IMR-90 (cell line): ENCODE measurements at regions not wholly inside any gene's neighbourhood (a gene's known extent, or its start where the extent isn't known, plus 50 kb on each side); places are given as distances from the start of the nearest gene placed in this dataset.

Experiments
- ATAC-seq: fragments of 200-7000 bp; cut with Tn5 transposase; 2 replicates; pipeline ENCODE4 v1.9.1; 2020; ENCODE audit warnings: low read depth, mild to moderate bottlenecking, moderate library complexity
- BruUV-seq: library from RNA; stranded (reverse); fragments of 400-500 nt; replicated peaks from 2 replicates; lab custom pipeline; 2021; lab: Mats Ljungman, UMichigan
- CTCF ChIA-PET: fragments of 300-600 bp; formaldehyde crosslinking; extraction: SDS; loops from one replicate; lab custom pipeline; 2021; ENCODE audit warnings: antibody characterized with exemption; lab: Yijun Ruan, JAX
- POLR2A ChIA-PET: fragments of 300-600 bp; sonication (Branson Sonifier 250); formaldehyde crosslinking; loops from one replicate; lab custom pipeline; 2022; ENCODE audit warnings: antibody characterized with exemption; ENCODE audit not compliant: unreplicated experiment; lab: Charles Lee
- DNase-seq: peaks from one replicate; pipeline ENCODE4 v3.0.0; 2013
- H2AFZ ChIP-seq: replicated peaks from 2 replicates; pipeline ENCODE3; 2013; ENCODE audit warnings: low read length, mild to moderate bottlenecking; ENCODE audit not compliant: poor library complexity
- H2AK5ac ChIP-seq: 2 replicates; pipeline ENCODE4 v1.6.1; 2013; ENCODE audit warnings: low read depth, low read length, inconsistent platforms
- H2AK9ac ChIP-seq: replicated peaks from 2 replicates; pipeline ENCODE3; 2013; ENCODE audit warnings: mild to moderate bottlenecking, low read depth, low read length, moderate library complexity; ENCODE audit not compliant: poor library complexity
- H2BK120ac ChIP-seq: 2 replicates; pipeline ENCODE4 v1.6.1; 2013; ENCODE audit warnings: low read depth, low read length, inconsistent platforms
- H2BK15ac ChIP-seq: 3 replicates; pipeline ENCODE4 v1.6.1; 2013; ENCODE audit warnings: low read depth, low read length, inconsistent platforms
- H2BK20ac ChIP-seq: 2 replicates; pipeline ENCODE4 v1.6.1; 2013; ENCODE audit warnings: low read depth, mild to moderate bottlenecking, inconsistent platforms, low read length, moderate library complexity
- H2BK5ac ChIP-seq: 2 replicates; pipeline ENCODE4 v1.6.1; 2013; ENCODE audit warnings: mild to moderate bottlenecking, low read depth, low read length, inconsistent platforms; ENCODE audit not compliant: poor library complexity, severe bottlenecking
- H3K14ac ChIP-seq: replicated peaks from 2 replicates; pipeline ENCODE4 v1.6.1; 2013; ENCODE audit warnings: low read depth, low read length, inconsistent platforms
- H3K18ac ChIP-seq: 2 replicates; pipeline ENCODE4 v1.6.1; 2013; ENCODE audit warnings: low read depth, low read length, control low read depth
- H3K23ac ChIP-seq: 2 replicates; pipeline ENCODE4 v1.6.1; 2013; ENCODE audit warnings: low read depth, low read length, inconsistent platforms
- H3K27ac ChIP-seq: 2 replicates; pipeline ENCODE4 v1.5.1; 2013; ENCODE audit warnings: mild to moderate bottlenecking, control low read depth, low read length; ENCODE audit not compliant: insufficient read depth
- H3K27me3 ChIP-seq: 2 replicates; pipeline ENCODE4 v1.6.1; 2013; ENCODE audit warnings: low read length; ENCODE audit not compliant: control insufficient read depth, insufficient read depth
- H3K36me3 ChIP-seq: 2 replicates; pipeline ENCODE4 v1.6.1; 2013; ENCODE audit warnings: low read length, mixed read lengths; ENCODE audit not compliant: control insufficient read depth, insufficient read depth
- H3K4ac ChIP-seq: 2 replicates; pipeline ENCODE4 v1.6.1; 2013; ENCODE audit warnings: low read depth, low read length, inconsistent platforms
- H3K4me1 ChIP-seq: 2 replicates; pipeline ENCODE4 v1.6.1; 2013; ENCODE audit warnings: low read length, mixed read lengths; ENCODE audit not compliant: control insufficient read depth, insufficient read depth
- H3K4me2 ChIP-seq: 2 replicates; pipeline ENCODE4 v1.6.1; 2013; ENCODE audit warnings: low read depth, mild to moderate bottlenecking, control low read depth, low read length, moderate library complexity
- H3K4me3 ChIP-seq: 2 replicates; pipeline ENCODE4 v1.5.1; 2013; ENCODE audit warnings: low read depth, mild to moderate bottlenecking, control low read depth, low read length, moderate library complexity; ENCODE audit not compliant: insufficient read depth
- H3K56ac ChIP-seq: 2 replicates; pipeline ENCODE4 v1.6.1; 2013; ENCODE audit warnings: low read length, inconsistent platforms; ENCODE audit not compliant: insufficient read depth; ENCODE audit errors: extremely low read depth
- H3K79me1 ChIP-seq, 2 experiments: 2 replicates each; pipeline ENCODE4 v1.6.1; 2013; ENCODE audit warnings: low read length in 2 of 2, inconsistent platforms in 1 of 2, low read depth in 1 of 2
- H3K9ac ChIP-seq: 2 replicates; pipeline ENCODE4 v1.6.1; 2013; ENCODE audit warnings: low read depth, low read length, control low read depth
- H3K9me1 ChIP-seq: 2 replicates; pipeline ENCODE4 v1.6.1; 2013; ENCODE audit warnings: low read length, inconsistent platforms; ENCODE audit not compliant: insufficient read depth
- H3K9me3 ChIP-seq: 2 replicates; pipeline ENCODE4 v1.6.1; 2013; ENCODE audit warnings: low read length; ENCODE audit not compliant: control insufficient read depth, insufficient read depth
- H4K20me1 ChIP-seq: 2 replicates; pipeline ENCODE4 v1.6.1; 2013; ENCODE audit warnings: low read length, inconsistent platforms; ENCODE audit not compliant: insufficient read depth
- H4K5ac ChIP-seq: 2 replicates; pipeline ENCODE4 v1.6.1; 2013; ENCODE audit warnings: mild to moderate bottlenecking, low read depth, low read length, control low read depth
- H4K8ac ChIP-seq, 2 experiments: 2 replicates each; pipeline ENCODE4 v1.6.1; 2013; ENCODE audit warnings: low read depth in 2 of 2, low read length in 2 of 2, control low read depth in 1 of 2, inconsistent platforms in 1 of 2
- H4K91ac ChIP-seq: 2 replicates; pipeline ENCODE4 v1.6.1; 2013; ENCODE audit warnings: low read depth, low read length, inconsistent platforms; ENCODE audit not compliant: insufficient read depth
- CEBPB ChIP-seq: IDR thresholded peaks from 2 replicates; pipeline ENCODE4 v1.6.1; 2012; ENCODE audit warnings: low read depth, low read length, improper control_type of control experiment
- FOS ChIP-seq: fragments of 150-350 bp; IDR thresholded peaks from 2 replicates; pipeline ENCODE4 v1.6.1; 2016; ENCODE audit warnings: low read depth, low read length
- MAZ ChIP-seq: IDR thresholded peaks from 2 replicates; pipeline ENCODE4 v1.6.1; 2012; ENCODE audit warnings: low read depth, mild to moderate bottlenecking, low read length, improper control_type of control experiment, moderate library complexity, borderline replicate concordance
- RCOR1 ChIP-seq: IDR thresholded peaks from 2 replicates; pipeline ENCODE4 v1.6.1; 2012; ENCODE audit warnings: mild to moderate bottlenecking, low read length, improper control_type of control experiment; ENCODE audit not compliant: insufficient replicate concordance
- WGBS, 2 experiments: methylation state at CpG; one replicate each; pipeline versions ENCODE4 v1.1.5 to v1.1.7; 2013; ENCODE audit warnings: missing lambda C conversion rate in 2 of 2; ENCODE audit not compliant: insufficient read length in 1 of 2; ENCODE audit errors: extremely low coverage in 2 of 2; 5-methylcytosine and 5-hydroxymethylcytosine counted together
- dilution Hi-C: fragments of 300-500 bp; cut with HindIII; formaldehyde crosslinking; loops from one replicate; pipeline ENCODE4 v1.14.3; 2018; ENCODE audit warnings: low sequenced_read_pairs; ENCODE audit not compliant: unreplicated experiment
- in situ Hi-C: fragments of 300-500 bp; cut with MboI; formaldehyde crosslinking; loops from 3 replicates; pipeline ENCODE4 v1.14.3; 2019; ENCODE audit warnings: low sequenced_read_pairs, inconsistent platforms, mixed read lengths
- intact Hi-C: fragments of 100-400 bp; cut with micrococcal nuclease; formaldehyde crosslinking; loops from 2 replicates; pipeline ENCODE4 v1.10.0; 2022

DNA sequence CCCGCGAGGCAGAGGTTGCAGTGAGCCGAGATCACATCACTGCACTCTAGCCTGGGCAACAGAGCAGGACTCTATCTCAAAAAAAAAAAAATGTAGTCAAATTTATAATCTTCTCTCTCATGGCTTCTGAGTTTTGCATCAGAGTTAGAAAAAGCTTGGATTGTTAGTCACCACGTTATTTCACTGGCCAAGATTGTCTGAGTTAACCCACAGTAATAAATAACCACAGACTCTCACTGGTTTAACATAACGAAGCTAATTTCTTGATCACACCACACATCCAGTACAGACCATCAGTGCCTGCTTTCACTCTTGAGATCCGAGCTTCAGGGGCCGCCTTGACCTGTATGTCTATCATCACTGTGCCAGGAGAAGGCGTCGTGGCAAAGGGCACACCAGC, 116.8 kb upstream of the JCAD start:
- Histone ChIP-seq H3K4me2 (peak overlapping the region; percentile 70), H2BK5ac (peak overlapping the region; percentile 74), H2AFZ (peak overlapping the region; percentile 46), H4K8ac (peak overlapping the region in 1 of 2 experiments; percentile 62; a peak in 2 of 4 replicates), H3K4ac (peak overlapping the region; percentile 81), H3K4me3 (no peak overlapping the region), H3K9me1 (peaks cover 13% of the 10 kb centered on the region), H2BK20ac (peak overlapping the region; percentile 78), H2BK120ac (peak overlapping the region; percentile 80), H3K56ac (no peak overlapping the region), H4K91ac (peak overlapping the region; percentile 72), H3K9me3 (no peaks in the 10 kb centered on the region), H2AK9ac (no peak overlapping the region), H3K18ac (peak overlapping the region; percentile 88), H3K9ac (no peak overlapping the region), H3K4me1 (peaks cover 18% of the 10 kb centered on the region), H4K5ac (peak overlapping the region; percentile 63), H3K27me3 (no peaks in the 10 kb centered on the region), H3K79me1 (peaks cover 0 to 3% of the 10 kb centered on the region in 2 experiments; a peak in 1 of 4 replicates), H3K36me3 (no peaks in the 10 kb centered on the region), H4K20me1 (peaks cover 5% of the 10 kb centered on the region; the same call in 1 of the 2 replicates), H2AK5ac (peak overlapping the region; percentile 93), H3K14ac (peak overlapping the region; percentile 49; the same call in 1 of the 2 replicates), H2BK15ac (peak overlapping the region; percentile 85; the same call in 1 of the 3 replicates), H3K23ac (peak overlapping the region; percentile 55; the same call in 1 of the 2 replicates), H3K27ac (peak overlapping the region; percentile 77; the same call in 1 of the 2 replicates)
- CTCF ChIA-PET: interaction anchor here (0.6 kb wide), 1 partner anchor 10 kb away, joined by 9 read pairs; no protein-coding TSS in a partner anchor
- 0% methylated on average over 1 of the region's 9 CpGs; no CpG with 5 or more reads in 1 of the 2 experiments for WGBS, 2 experiments
- DNase-seq (peak; percentile 83), ATAC-seq (peak; percentile 69)
- POLR2A ChIA-PET: no interaction called here
- intact Hi-C loops (no loop called here), dilution Hi-C loops (no loop called here), in situ Hi-C loops (no loop called here)
- TF ChIP-seq FOS (peak; percentile 48), MAZ (no peak), RCOR1 (no peak), CEBPB (peak; percentile 66)
- BruUV-seq: no TSS peak
